Hippocampal formation (tissue), 2 donors: ENCODE measurements at regions not wholly inside any gene's neighbourhood (a gene's known extent, or its start where the extent isn't known, plus 50 kb on each side); places are given as distances from the start of the nearest gene placed in this dataset.
"Not testable (repeated sequence)": the region's sequence is repeated elsewhere in the genome, so short reads cannot be mapped to it uniquely, and the experiment has no call there.

Experiments used
- DNase-seq, 2 donors: peaks; one replicate each; lab custom pipeline; 2025; lab: John Stamatoyannopoulos, UW

GRCh38 chr13:22893777-22894176, 287.0 kb upstream of the SGCG start:
- DNase-seq: no peak

GRCh38 chr13:22897571-22898314, 283.0 kb upstream of the SGCG start:
- no peak for DNase-seq

GRCh38 chr13:22900416-22900951, 280.3 kb upstream of the SGCG start:
- DNase-seq: not testable (repeated sequence)

GRCh38 chr13:22903301-22903700, 277.5 kb upstream of the SGCG start:
- no peak for DNase-seq

- no peak for DNase-seq
Measured at GRCh38 chr13:22903925-22904324, 276.9 kb upstream of the SGCG start.

GRCh38 chr13:22915442-22916082, 265.2 kb upstream of the SGCG start:
- DNase-seq: peak; percentile 34 to 52

GRCh38 chr13:22916276-22916675, 264.5 kb upstream of the SGCG start:
- DNase-seq: not testable (repeated sequence)

- peak in 1 of 2 donors; percentile 30 for DNase-seq
Measured at GRCh38 chr13:22925881-22926747, 254.7 kb upstream of the SGCG start.

GRCh38 chr13:22926748-22927400, 253.9 kb upstream of the SGCG start:
- DNase-seq: no peak

- DNase-seq: not testable (repeated sequence)
Measured at GRCh38 chr13:22927845-22928244, 252.9 kb upstream of the SGCG start.

- no peak for DNase-seq
Measured at GRCh38 chr13:22929381-22930126, 251.2 kb upstream of the SGCG start.

- DNase-seq: no peak
Measured at GRCh38 chr13:22931576-22931975, 249.2 kb upstream of the SGCG start.

- DNase-seq: not testable (repeated sequence)
Measured at GRCh38 chr13:22932632-22933412, 248.0 kb upstream of the SGCG start.

- DNase-seq: no peak
Measured at GRCh38 chr13:22933571-22934181, 247.1 kb upstream of the SGCG start.

GRCh38 chr13:22934744-22935523, 245.8 kb upstream of the SGCG start:
- no peak for DNase-seq

GRCh38 chr13:22936228-22936627, 244.6 kb upstream of the SGCG start:
- no peak for DNase-seq

- DNase-seq: no peak
Measured at GRCh38 chr13:22937241-22937640, 243.5 kb upstream of the SGCG start.

GRCh38 chr13:22937953-22938352, 242.8 kb upstream of the SGCG start:
- no peak for DNase-seq

- no peak for DNase-seq
Measured at GRCh38 chr13:22938576-22938975, 242.2 kb upstream of the SGCG start.
